Bronchial epithelial cell (primary cell): ENCODE measurements at regions not wholly inside any gene's neighbourhood (a gene's known extent, or its start where the extent isn't known, plus 50 kb on each side); places are given as distances from the start of the nearest gene placed in this dataset.

Experiments
- DNase-seq: peaks from one replicate; pipeline ENCODE4 v3.0.0-alpha.2; 2010; ENCODE audit warnings: low read depth
- FAIRE-seq: peaks from 2 replicates; lab custom pipeline; 2011; peaks lifted over from hg19 to GRCh38; lab: Jason Lieb, UNC
- H3K27me3 ChIP-seq: 2 replicates; pipeline ENCODE4 v1.5.1; 2011; ENCODE audit warnings: low read length; ENCODE audit not compliant: control insufficient read depth, insufficient read depth
- H3K36me3 ChIP-seq: 2 replicates; pipeline ENCODE4 v1.5.1; 2011; ENCODE audit warnings: low read length; ENCODE audit not compliant: control insufficient read depth, insufficient read depth
- H3K4me3 ChIP-seq: 2 replicates; pipeline ENCODE4 v1.5.1; 2011; ENCODE audit warnings: mild to moderate bottlenecking, low read depth, low read length, control low read depth
- CTCF ChIP-seq: IDR thresholded peaks from 2 replicates; pipeline ENCODE4 v1.5.1; 2011; ENCODE audit warnings: mild to moderate bottlenecking, moderate library complexity, low read length, control low read depth, inconsistent platforms; ENCODE audit not compliant: insufficient read depth, severe bottlenecking

DNA sequence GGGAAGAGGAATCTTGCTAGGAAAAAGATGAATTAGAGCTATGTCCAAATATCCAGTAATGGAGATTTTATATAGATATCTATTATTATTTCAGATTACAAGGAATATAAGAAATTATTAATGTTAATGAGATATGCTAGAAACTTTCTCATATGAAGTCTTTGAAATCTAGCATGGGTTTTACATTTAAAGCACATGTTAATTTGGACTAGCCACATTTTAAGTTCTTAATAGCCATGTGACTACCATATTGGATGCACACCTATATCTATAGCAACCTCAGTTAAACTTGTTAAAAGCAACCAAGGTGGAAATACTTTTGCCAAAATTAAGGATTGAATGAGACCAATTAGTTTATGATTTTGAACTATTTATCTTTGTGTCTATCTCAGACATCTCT is 86.7 kb upstream of the CNTNAP4 start:
- Histone ChIP-seq H3K36me3 (no peaks in the 10 kb centered on the region), H3K4me3 (no peak overlapping the region), H3K27me3 (no peaks in the 10 kb centered on the region)
- DNase-seq (no peak), FAIRE-seq (no peak)
- no peak for TF ChIP-seq CTCF

GRCh38 chr16:76193906-76194615 is 83.1 kb upstream of the CNTNAP4 start:
- no peaks in the 10 kb centered on the region for H3K36me3 ChIP-seq
- FAIRE-seq (no peak), DNase-seq (peak; percentile 3)
- no peak for TF ChIP-seq CTCF
- H3K27me3 ChIP-seq: no peaks in the 10 kb centered on the region
- H3K4me3 ChIP-seq: no peak overlapping the region

- DNase-seq (peak; percentile 74), FAIRE-seq (peak; percentile 52)
- no peak for TF ChIP-seq CTCF
- Histone ChIP-seq H3K36me3 (no peaks in the 10 kb centered on the region), H3K4me3 (no peak overlapping the region), H3K27me3 (no peaks in the 10 kb centered on the region)
These were observed 82.6 kb upstream of the CNTNAP4 start for GRCh38 chr16:76194616-76195015.

DNA sequence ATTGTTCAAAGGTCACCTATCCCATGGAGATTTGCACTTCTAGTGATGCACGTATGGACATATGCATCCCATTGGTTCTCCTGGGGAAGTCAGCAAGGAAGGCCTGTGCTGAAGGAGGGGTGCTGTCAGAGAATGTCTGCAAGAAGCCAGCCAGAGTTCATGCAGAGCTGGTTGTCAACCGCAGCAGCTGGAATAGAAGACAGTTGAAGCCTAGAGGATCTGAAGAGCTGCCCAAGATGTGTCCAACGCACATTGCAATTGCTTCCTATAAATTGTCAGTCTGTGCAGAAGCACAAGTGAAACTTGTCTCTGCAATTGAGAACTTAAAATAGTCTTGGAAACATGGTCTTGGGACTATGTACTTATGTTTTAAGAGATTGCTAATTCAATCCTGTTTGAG is 82.1 kb upstream of the CNTNAP4 start:
- H3K27me3 ChIP-seq: no peaks in the 10 kb centered on the region
- DNase-seq (no peak), FAIRE-seq (no peak)
- TF ChIP-seq CTCF: no peak
- no peaks in the 10 kb centered on the region for H3K36me3 ChIP-seq
- no peak overlapping the region for H3K4me3 ChIP-seq

GRCh38 chr16:76195648-76196047 is 81.6 kb upstream of the CNTNAP4 start:
- H3K27me3 ChIP-seq: no peaks in the 10 kb centered on the region
- DNase-seq (no peak), FAIRE-seq (no peak)
- no peak for TF ChIP-seq CTCF
- no peak overlapping the region for H3K4me3 ChIP-seq
- no peaks in the 10 kb centered on the region for H3K36me3 ChIP-seq

GRCh38 chr16:76197900-76198299 is 79.3 kb upstream of the CNTNAP4 start:
- no peak for FAIRE-seq
- no peaks in the 10 kb centered on the region for H3K36me3 ChIP-seq
- DNase-seq: no peak
- no peak overlapping the region for H3K4me3 ChIP-seq
- no peaks in the 10 kb centered on the region for H3K27me3 ChIP-seq
- TF ChIP-seq CTCF: no peak
